Liver (tissue), 8 donors: ENCODE measurements at regions not wholly inside any gene's neighbourhood (a gene's known extent, or its start where the extent isn't known, plus 50 kb on each side); places are given as distances from the start of the nearest gene placed in this dataset.

Experiments
- DNase-seq: peaks from one replicate; pipeline ENCODE4 v3.0.0-alpha.2; 2017; ENCODE audit warnings: low spot score
- H3K27ac ChIP-seq, 2 donors: one replicate each; pipeline ENCODE4 v1.7.0; 2013; ENCODE audit warnings: inconsistent platforms in 2 of 2, low read length in 2 of 2, control low read depth in 1 of 2, low read depth in 1 of 2, mild to moderate bottlenecking in 1 of 2
- H3K27me3 ChIP-seq, 4 donors: one replicate each; pipeline versions ENCODE4 v1.6.1 to v1.7.0; 2013; ENCODE audit warnings: low read length in 3 of 4, inconsistent platforms in 1 of 4, mild to moderate bottlenecking in 1 of 4, moderate library complexity in 1 of 4; ENCODE audit not compliant: control insufficient read depth in 4 of 4, insufficient read depth in 4 of 4
- H3K36me3 ChIP-seq, 4 donors: one replicate each; pipeline versions ENCODE4 v1.6.1 to v1.7.0; 2013; ENCODE audit warnings: low read length in 3 of 4, mild to moderate bottlenecking in 3 of 4, low read depth in 1 of 4, moderate library complexity in 1 of 4; ENCODE audit not compliant: control insufficient read depth in 4 of 4, insufficient read depth in 3 of 4
- H3K4me1 ChIP-seq, 4 donors: one replicate each; pipeline versions ENCODE4 v1.6.1 to v1.7.0; 2013; ENCODE audit warnings: low read length in 3 of 4, mild to moderate bottlenecking in 3 of 4, moderate library complexity in 1 of 4; ENCODE audit not compliant: control insufficient read depth in 4 of 4, insufficient read depth in 4 of 4
- H3K4me3 ChIP-seq, 3 donors: one replicate each; pipeline versions ENCODE4 v1.6.1 to v1.7.0; 2013; ENCODE audit warnings: low read length in 3 of 3, control low read depth in 1 of 3, low read depth in 1 of 3, mild to moderate bottlenecking in 1 of 3
- H3K9ac ChIP-seq, 2 donors: one replicate each; pipeline ENCODE4 v1.7.0; 2013; ENCODE audit warnings: low read length in 2 of 2, mild to moderate bottlenecking in 2 of 2, moderate library complexity in 2 of 2, control low read depth in 1 of 2, low read depth in 1 of 2
- H3K9me3 ChIP-seq, 4 donors: one replicate each; pipeline versions ENCODE4 v1.6.1 to v1.7.0; 2013; ENCODE audit warnings: low read length in 3 of 4; ENCODE audit not compliant: control insufficient read depth in 4 of 4
- EGR1 ChIP-seq, 2 donors: IDR thresholded peaks; 2 replicates each; pipeline ENCODE4 v1.6.1; 2016 to 2018; ENCODE audit warnings: antibody characterized with exemption in 2 of 2, low read depth in 2 of 2
- FOXA2 ChIP-seq: IDR thresholded peaks from 2 replicates; pipeline ENCODE4 v1.6.1; 2016; ENCODE audit warnings: antibody characterized with exemption
- GABPA ChIP-seq, 2 donors: IDR thresholded peaks in 1 of 2; conservative IDR thresholded peaks in 1 of 2; 2 replicates each; pipeline ENCODE4 v1.6.1; 2016; ENCODE audit warnings: antibody characterized with exemption in 2 of 2, mild to moderate bottlenecking in 1 of 2, moderate library complexity in 1 of 2
- HNF4A ChIP-seq, 2 donors: conservative IDR thresholded peaks; 2 replicates each; pipeline ENCODE4 v1.6.1; 2016; ENCODE audit warnings: antibody characterized with exemption in 2 of 2, mild to moderate bottlenecking in 2 of 2
- HNF4G ChIP-seq: IDR thresholded peaks from 2 replicates; pipeline ENCODE4 v1.6.1; 2016; ENCODE audit warnings: antibody characterized with exemption
- JUND ChIP-seq, 2 donors: IDR thresholded peaks; 2 replicates each; pipeline ENCODE4 v1.6.1; 2016; ENCODE audit warnings: antibody characterized with exemption in 2 of 2
- NR2F2 ChIP-seq: IDR thresholded peaks from 2 replicates; pipeline ENCODE4 v1.6.1; 2016; ENCODE audit warnings: antibody characterized with exemption
- RAD21 ChIP-seq, 2 donors: IDR thresholded peaks; 2 replicates each; pipeline ENCODE4 v1.6.1; 2016; ENCODE audit warnings: antibody characterized with exemption in 2 of 2, mild to moderate bottlenecking in 2 of 2
- RXRA ChIP-seq, 2 donors: IDR thresholded peaks; 2 replicates each; pipeline ENCODE4 v1.6.1; 2017 to 2018; ENCODE audit warnings: antibody characterized with exemption in 2 of 2, mild to moderate bottlenecking in 1 of 2
- SP1 ChIP-seq: IDR thresholded peaks from 2 replicates; pipeline ENCODE4 v1.6.1; 2018; ENCODE audit warnings: antibody characterized with exemption, mild to moderate bottlenecking
- TAF1 ChIP-seq: conservative IDR thresholded peaks from 2 replicates; pipeline ENCODE4 v1.6.1; 2016; ENCODE audit warnings: antibody characterized with exemption, mild to moderate bottlenecking
- YY1 ChIP-seq: IDR thresholded peaks from 2 replicates; pipeline ENCODE4 v1.6.1; 2016; ENCODE audit warnings: antibody characterized with exemption, mild to moderate bottlenecking
- WGBS: extraction: QIAGEN DNeasy Blood & Tissue Kit; methylation state at CpG from one replicate; pipeline ENCODE4 v1.1.7; 2013; 5-methylcytosine and 5-hydroxymethylcytosine counted together
- TF ChIP-seq, protein P1 (sequence below): IDR thresholded peaks from 2 replicates; pipeline ENCODE4 v1.6.1; 2016; ENCODE audit warnings: antibody characterized with exemption
- TF ChIP-seq, protein P2 (sequence below): IDR thresholded peaks from 2 replicates; pipeline ENCODE4 v1.6.1; 2016; ENCODE audit warnings: antibody characterized with exemption
- TF ChIP-seq, protein P3 (sequence below): IDR thresholded peaks from 2 replicates; pipeline ENCODE4 v1.6.1; 2016; ENCODE audit warnings: antibody characterized with exemption, mild to moderate bottlenecking
- TF ChIP-seq, protein P4 (sequence below): fragments of 150-350 bp; IDR thresholded peaks from 2 replicates; pipeline ENCODE4 v1.5.1; 2017; ENCODE audit warnings: improper control_type of control experiment, low read depth, low read length; ENCODE audit not compliant: missing input control
- donor health status: healthy.
- donor health status: healthy.
- donor health status: healthy.
- donor health status: healthy.
- donor health status: healthy.

DNA sequence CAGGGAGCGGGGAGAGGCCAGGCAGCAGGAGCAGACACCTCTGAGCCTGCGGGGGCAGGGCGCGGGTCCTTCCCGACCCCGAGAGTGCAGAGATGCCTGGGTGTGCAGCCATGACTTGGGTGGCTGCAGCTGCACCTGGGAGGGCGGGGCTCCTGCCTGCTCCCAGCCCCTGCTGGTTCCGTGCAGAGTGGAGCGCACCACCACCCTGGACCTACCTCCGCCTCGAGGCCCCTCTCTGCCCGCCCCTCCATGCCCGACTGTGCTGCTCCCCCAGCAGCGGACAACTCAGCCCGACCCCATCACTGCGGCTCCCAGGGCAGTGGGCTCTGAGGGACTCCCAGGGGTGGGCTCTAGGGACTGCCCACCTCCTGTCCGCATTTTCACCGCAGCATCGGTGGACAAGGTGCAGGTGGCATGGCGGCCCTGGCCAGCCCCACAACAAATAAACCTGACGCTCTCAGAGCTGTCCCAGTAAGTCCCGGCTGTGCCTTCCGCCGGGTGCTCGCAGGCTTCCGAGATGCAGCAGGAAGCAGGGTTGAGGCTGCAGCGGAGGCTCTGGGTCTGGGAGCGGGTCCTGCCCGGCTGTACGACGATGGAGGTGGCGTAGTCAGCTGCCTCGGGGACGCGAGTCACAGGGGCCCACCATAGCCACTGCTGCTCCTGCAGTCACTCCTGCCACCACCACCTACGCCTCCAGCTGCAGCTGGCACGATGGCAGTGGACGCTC is 392.0 kb upstream of the CCDC196 start:
- TF ChIP-seq, protein P1, sequence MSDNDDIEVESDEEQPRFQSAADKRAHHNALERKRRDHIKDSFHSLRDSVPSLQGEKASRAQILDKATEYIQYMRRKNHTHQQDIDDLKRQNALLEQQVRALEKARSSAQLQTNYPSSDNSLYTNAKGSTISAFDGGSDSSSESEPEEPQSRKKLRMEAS, result no peak
- TF ChIP-seq, protein P2, sequence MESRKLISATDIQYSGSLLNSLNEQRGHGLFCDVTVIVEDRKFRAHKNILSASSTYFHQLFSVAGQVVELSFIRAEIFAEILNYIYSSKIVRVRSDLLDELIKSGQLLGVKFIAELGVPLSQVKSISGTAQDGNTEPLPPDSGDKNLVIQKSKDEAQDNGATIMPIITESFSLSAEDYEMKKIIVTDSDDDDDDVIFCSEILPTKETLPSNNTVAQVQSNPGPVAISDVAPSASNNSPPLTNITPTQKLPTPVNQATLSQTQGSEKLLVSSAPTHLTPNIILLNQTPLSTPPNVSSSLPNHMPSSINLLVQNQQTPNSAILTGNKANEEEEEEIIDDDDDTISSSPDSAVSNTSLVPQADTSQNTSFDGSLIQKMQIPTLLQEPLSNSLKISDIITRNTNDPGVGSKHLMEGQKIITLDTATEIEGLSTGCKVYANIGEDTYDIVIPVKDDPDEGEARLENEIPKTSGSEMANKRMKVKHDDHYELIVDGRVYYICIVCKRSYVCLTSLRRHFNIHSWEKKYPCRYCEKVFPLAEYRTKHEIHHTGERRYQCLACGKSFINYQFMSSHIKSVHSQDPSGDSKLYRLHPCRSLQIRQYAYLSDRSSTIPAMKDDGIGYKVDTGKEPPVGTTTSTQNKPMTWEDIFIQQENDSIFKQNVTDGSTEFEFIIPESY, result no peak
- TF ChIP-seq YY1 (no peak), RAD21 (IDR thresholded peaks at IDR 0.05) (no peak), TAF1 (no peak)

DNA sequence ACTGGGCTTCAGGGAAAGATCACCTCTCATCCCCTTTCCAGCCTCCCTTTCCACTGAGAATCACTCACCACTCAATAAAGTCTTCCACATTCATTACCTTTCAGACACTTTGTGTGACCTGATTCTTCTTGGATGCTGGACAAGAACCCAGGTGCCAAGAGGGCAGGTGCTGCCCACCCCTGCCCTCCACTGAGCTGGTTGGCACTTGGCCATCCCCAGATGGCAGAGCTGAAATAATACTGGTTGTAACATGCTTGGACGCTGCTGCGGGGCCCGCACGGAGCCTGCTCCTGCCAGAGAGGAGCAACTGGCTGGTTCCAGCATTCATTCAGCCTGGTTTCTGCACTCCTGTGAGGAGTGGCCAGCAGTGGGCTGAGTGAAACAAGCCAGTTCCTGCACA is 386.7 kb upstream of the CCDC196 start:
- Histone ChIP-seq H3K4me3 (no peak overlapping the region), H3K9ac (no peak overlapping the region), H3K4me1 (no peaks in the 10 kb centered on the region), H3K36me3 (no peaks in the 10 kb centered on the region), H3K27me3 (no peaks in the 10 kb centered on the region), H3K27ac (no peak overlapping the region), H3K9me3 (no peaks in the 10 kb centered on the region)
- 94% methylated on average over 4 of the region's 4 CpGs for WGBS
- no peak for DNase-seq
- TF ChIP-seq HNF4A (conservative IDR thresholded peaks at IDR 0.05) (no peak), FOXA2 (no peak), JUND (IDR thresholded peaks at IDR 0.05) (no peak), RXRA (IDR thresholded peaks at IDR 0.05) (no peak), HNF4G (no peak), EGR1 (IDR thresholded peaks at IDR 0.05; ENCODE audit: low read depth in 2 of 2) (no peak), YY1 (no peak), TAF1 (no peak), SP1 (no peak), NR2F2 (no peak), GABPA (IDR thresholded peaks at IDR 0.05 in 1 of 2, conservative IDR thresholded peaks at IDR 0.05 in 1 of 2) (no peak)
- TF ChIP-seq, protein P3, sequence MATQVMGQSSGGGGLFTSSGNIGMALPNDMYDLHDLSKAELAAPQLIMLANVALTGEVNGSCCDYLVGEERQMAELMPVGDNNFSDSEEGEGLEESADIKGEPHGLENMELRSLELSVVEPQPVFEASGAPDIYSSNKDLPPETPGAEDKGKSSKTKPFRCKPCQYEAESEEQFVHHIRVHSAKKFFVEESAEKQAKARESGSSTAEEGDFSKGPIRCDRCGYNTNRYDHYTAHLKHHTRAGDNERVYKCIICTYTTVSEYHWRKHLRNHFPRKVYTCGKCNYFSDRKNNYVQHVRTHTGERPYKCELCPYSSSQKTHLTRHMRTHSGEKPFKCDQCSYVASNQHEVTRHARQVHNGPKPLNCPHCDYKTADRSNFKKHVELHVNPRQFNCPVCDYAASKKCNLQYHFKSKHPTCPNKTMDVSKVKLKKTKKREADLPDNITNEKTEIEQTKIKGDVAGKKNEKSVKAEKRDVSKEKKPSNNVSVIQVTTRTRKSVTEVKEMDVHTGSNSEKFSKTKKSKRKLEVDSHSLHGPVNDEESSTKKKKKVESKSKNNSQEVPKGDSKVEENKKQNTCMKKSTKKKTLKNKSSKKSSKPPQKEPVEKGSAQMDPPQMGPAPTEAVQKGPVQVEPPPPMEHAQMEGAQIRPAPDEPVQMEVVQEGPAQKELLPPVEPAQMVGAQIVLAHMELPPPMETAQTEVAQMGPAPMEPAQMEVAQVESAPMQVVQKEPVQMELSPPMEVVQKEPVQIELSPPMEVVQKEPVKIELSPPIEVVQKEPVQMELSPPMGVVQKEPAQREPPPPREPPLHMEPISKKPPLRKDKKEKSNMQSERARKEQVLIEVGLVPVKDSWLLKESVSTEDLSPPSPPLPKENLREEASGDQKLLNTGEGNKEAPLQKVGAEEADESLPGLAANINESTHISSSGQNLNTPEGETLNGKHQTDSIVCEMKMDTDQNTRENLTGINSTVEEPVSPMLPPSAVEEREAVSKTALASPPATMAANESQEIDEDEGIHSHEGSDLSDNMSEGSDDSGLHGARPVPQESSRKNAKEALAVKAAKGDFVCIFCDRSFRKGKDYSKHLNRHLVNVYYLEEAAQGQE, result no peak
- TF ChIP-seq, protein P1, result no peak
- TF ChIP-seq, protein P4, sequence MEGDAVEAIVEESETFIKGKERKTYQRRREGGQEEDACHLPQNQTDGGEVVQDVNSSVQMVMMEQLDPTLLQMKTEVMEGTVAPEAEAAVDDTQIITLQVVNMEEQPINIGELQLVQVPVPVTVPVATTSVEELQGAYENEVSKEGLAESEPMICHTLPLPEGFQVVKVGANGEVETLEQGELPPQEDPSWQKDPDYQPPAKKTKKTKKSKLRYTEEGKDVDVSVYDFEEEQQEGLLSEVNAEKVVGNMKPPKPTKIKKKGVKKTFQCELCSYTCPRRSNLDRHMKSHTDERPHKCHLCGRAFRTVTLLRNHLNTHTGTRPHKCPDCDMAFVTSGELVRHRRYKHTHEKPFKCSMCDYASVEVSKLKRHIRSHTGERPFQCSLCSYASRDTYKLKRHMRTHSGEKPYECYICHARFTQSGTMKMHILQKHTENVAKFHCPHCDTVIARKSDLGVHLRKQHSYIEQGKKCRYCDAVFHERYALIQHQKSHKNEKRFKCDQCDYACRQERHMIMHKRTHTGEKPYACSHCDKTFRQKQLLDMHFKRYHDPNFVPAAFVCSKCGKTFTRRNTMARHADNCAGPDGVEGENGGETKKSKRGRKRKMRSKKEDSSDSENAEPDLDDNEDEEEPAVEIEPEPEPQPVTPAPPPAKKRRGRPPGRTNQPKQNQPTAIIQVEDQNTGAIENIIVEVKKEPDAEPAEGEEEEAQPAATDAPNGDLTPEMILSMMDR, result no peak
- TF ChIP-seq, protein P2, result no peak

More for the DNA sequence above, 392.0 kb upstream of the CCDC196 start:
- H3K27me3 ChIP-seq, result no peaks in the 10 kb centered on the region
- no peaks in the 10 kb centered on the region for H3K4me1 ChIP-seq
- H3K9me3 ChIP-seq, result no peaks in the 10 kb centered on the region
- H3K9ac ChIP-seq, result no peak overlapping the region
- 93% methylated on average over 38 of the region's 38 CpGs for WGBS
- H3K36me3 ChIP-seq, result no peaks in the 10 kb centered on the region
- no peak overlapping the region for H3K27ac ChIP-seq
- H3K4me3 ChIP-seq, result no peak overlapping the region
- no peak for DNase-seq
